ENCODE measurements at regions not wholly inside any gene's neighbourhood (a gene's known extent, or its start where the extent isn't known, plus 50 kb on each side); places are given as distances from the start of the nearest gene placed in this dataset.

- peak; percentile 100 for TF ChIP-seq CTCF (IDR thresholded peaks at IDR 0.05; ENCODE audit: unreplicated experiment)
- Mint-ChIP-seq H3K27ac (no peak overlapping the region), H3K27me3 (peaks cover 8% of the 10 kb centered on the region), H3K4me1 (ENCODE audit: low read depth) (no peaks in the 10 kb centered on the region), H3K9me3 (ENCODE audit: low read depth) (no peaks in the 10 kb centered on the region), H3K36me3 (ENCODE audit: insufficient read depth) (no peaks in the 10 kb centered on the region), H3K4me3 (ENCODE audit: low read depth) (no peak overlapping the region)
- DNase-seq (ENCODE audit: low spot score, unreplicated experiment), result no peak
Observed at GRCh38 chr18:59988098-59988706, 88.4 kb downstream of the PMAIP1 start.

DNA sequence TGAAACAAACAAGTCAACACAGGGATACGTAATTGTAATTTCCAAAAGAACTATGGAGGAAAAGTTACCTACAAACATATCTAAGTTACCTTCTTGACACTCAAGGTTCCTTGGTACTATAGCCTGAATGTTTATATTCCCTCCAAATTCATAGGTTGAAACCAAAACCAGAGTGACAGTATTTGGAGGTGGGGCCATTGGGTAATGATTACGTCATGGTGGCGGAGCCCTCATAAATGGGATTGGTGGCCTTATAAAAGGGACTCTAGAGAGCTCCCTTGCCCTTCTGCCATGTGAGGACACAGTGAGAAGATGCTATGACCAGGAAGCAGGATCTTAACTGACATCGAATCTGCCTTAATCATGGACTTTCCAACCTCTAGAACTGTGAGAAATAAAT lies 87.3 kb downstream of the PMAIP1 start:
- no peak overlapping the region for H3K4me3 Mint-ChIP-seq (ENCODE audit: low read depth)
- H3K27me3 Mint-ChIP-seq, result peaks cover under 1% of the 10 kb centered on the region
- no peaks in the 10 kb centered on the region for H3K4me1 Mint-ChIP-seq (ENCODE audit: low read depth)
- TF ChIP-seq CTCF (IDR thresholded peaks at IDR 0.05; ENCODE audit: unreplicated experiment), result no peak
- H3K36me3 Mint-ChIP-seq (ENCODE audit: insufficient read depth), result no peaks in the 10 kb centered on the region
- H3K27ac Mint-ChIP-seq, result no peak overlapping the region
- H3K9me3 Mint-ChIP-seq (ENCODE audit: low read depth), result no peaks in the 10 kb centered on the region
- no peak for DNase-seq (ENCODE audit: low spot score, unreplicated experiment)

DNA sequence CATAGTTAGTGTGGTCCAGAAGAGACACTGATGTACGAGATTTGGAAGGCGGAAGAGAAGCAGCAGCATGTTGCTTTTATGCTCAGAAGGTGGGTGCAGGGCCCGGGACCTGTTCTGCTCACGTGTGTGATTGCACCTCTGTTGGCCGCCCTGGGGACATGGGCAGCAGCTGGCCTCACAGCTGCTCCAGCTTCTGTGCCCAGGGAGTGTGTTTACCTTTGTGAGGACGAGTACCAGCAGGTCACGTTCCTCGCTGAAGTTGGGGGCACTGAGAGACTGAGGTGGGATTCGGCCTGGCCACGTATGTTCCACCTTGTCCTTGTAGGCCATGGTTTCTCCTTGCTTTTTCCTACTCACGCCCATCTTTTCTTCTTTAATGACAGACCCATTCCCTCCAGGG lies 86.3 kb downstream of the PMAIP1 start:
- DNase-seq (ENCODE audit: low spot score, unreplicated experiment), result no peak
- no peaks in the 10 kb centered on the region for H3K27me3 Mint-ChIP-seq
- H3K4me3 Mint-ChIP-seq (ENCODE audit: low read depth), result no peak overlapping the region
- no peaks in the 10 kb centered on the region for H3K36me3 Mint-ChIP-seq (ENCODE audit: insufficient read depth)
- no peak overlapping the region for H3K27ac Mint-ChIP-seq
- no peaks in the 10 kb centered on the region for H3K9me3 Mint-ChIP-seq (ENCODE audit: low read depth)
- TF ChIP-seq CTCF (IDR thresholded peaks at IDR 0.05; ENCODE audit: unreplicated experiment), result no peak
- H3K4me1 Mint-ChIP-seq (ENCODE audit: low read depth), result peaks cover under 1% of the 10 kb centered on the region

GRCh38 chr18:59985289-59985688 lies 85.5 kb downstream of the PMAIP1 start:
- Mint-ChIP-seq H3K4me1 (ENCODE audit: low read depth) (peaks cover 4% of the 10 kb centered on the region), H3K9me3 (ENCODE audit: low read depth) (no peaks in the 10 kb centered on the region), H3K27me3 (no peaks in the 10 kb centered on the region), H3K4me3 (ENCODE audit: low read depth) (no peak overlapping the region), H3K27ac (no peak overlapping the region), H3K36me3 (ENCODE audit: insufficient read depth) (no peaks in the 10 kb centered on the region)
- TF ChIP-seq CTCF (IDR thresholded peaks at IDR 0.05; ENCODE audit: unreplicated experiment), result no peak
- DNase-seq (ENCODE audit: low spot score, unreplicated experiment), result no peak

DNA sequence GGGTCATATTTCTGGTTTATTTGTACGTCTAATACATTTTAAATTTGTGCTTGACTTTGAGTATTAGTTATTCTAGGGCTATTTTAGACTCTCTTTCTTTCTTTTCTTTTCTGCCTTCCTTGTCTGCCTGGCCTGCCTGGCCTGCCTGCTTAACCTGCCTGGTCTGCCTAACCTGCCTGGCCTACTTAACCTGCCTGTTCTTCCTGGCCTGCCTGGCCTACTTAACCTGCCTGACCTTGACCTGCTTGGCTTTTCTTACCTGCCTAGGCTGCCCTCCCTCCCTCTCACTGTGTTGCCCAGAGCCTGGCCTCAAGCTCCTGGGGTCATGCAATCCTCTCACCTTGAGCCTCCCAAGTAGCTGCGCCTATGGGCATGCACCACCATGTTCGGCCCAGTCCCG lies 83.7 kb downstream of the PMAIP1 start:
- Mint-ChIP-seq H3K4me1 (ENCODE audit: low read depth) (peaks cover 4% of the 10 kb centered on the region), H3K27ac (no peak overlapping the region), H3K36me3 (ENCODE audit: insufficient read depth) (no peaks in the 10 kb centered on the region), H3K27me3 (no peaks in the 10 kb centered on the region), H3K4me3 (ENCODE audit: low read depth) (no peak overlapping the region), H3K9me3 (ENCODE audit: low read depth) (no peaks in the 10 kb centered on the region)
- no peak for DNase-seq (ENCODE audit: low spot score, unreplicated experiment)
- TF ChIP-seq CTCF (IDR thresholded peaks at IDR 0.05; ENCODE audit: unreplicated experiment), result no peak

Data from progenitor cell of endocrine pancreas (in vitro differentiated cells).